ENCODE measurements at regions not wholly inside any gene's neighbourhood (a gene's known extent, or its start where the extent isn't known, plus 50 kb on each side); places are given as distances from the start of the nearest gene placed in this dataset.

GRCh38 chr1:82220754-82221153 lies 420.0 kb downstream of the ADGRL2 start:
- no peak for DNase-seq

- DNase-seq: no peak
Measured at GRCh38 chr1:82219841-82220240, 419.1 kb downstream of the ADGRL2 start.

- no peak for DNase-seq
Measured at GRCh38 chr1:82218846-82219245, 418.1 kb downstream of the ADGRL2 start.

GRCh38 chr1:82215853-82216175 lies 415.1 kb downstream of the ADGRL2 start:
- no peak for DNase-seq

- DNase-seq: no peak
Measured at GRCh38 chr1:82215056-82215852, 414.5 kb downstream of the ADGRL2 start.

- no peak for DNase-seq
Measured at GRCh38 chr1:82214606-82215005, 413.9 kb downstream of the ADGRL2 start.

- DNase-seq: no peak
Measured at GRCh38 chr1:82197606-82198005, 396.9 kb downstream of the ADGRL2 start.

- DNase-seq: no peak
Measured at GRCh38 chr1:82195245-82195644, 394.5 kb downstream of the ADGRL2 start.

GRCh38 chr1:82185084-82185483 lies 384.4 kb downstream of the ADGRL2 start:
- no peak for DNase-seq

- no peak for DNase-seq
Measured at GRCh38 chr1:82181846-82182245, 381.1 kb downstream of the ADGRL2 start.

- no peak for DNase-seq
Measured at GRCh38 chr1:82179131-82179530, 378.4 kb downstream of the ADGRL2 start.

GRCh38 chr1:82177192-82177591 lies 376.5 kb downstream of the ADGRL2 start:
- DNase-seq: no peak

GRCh38 chr1:82171955-82172354 lies 371.2 kb downstream of the ADGRL2 start:
- DNase-seq: no peak

GRCh38 chr1:82168482-82168881 lies 367.7 kb downstream of the ADGRL2 start:
- no peak for DNase-seq

GRCh38 chr1:82165304-82165703 lies 364.6 kb downstream of the ADGRL2 start:
- no peak for DNase-seq

- DNase-seq: no peak
Measured at GRCh38 chr1:82162486-82163420, 362.0 kb downstream of the ADGRL2 start.

- DNase-seq: no peak
Measured at GRCh38 chr1:82161700-82162141, 361.0 kb downstream of the ADGRL2 start.

GRCh38 chr1:82160903-82161302 lies 360.2 kb downstream of the ADGRL2 start:
- no peak for DNase-seq

GRCh38 chr1:82160036-82160435 lies 359.3 kb downstream of the ADGRL2 start:
- DNase-seq: no peak

- DNase-seq: no peak
Measured at GRCh38 chr1:82158981-82159380, 358.2 kb downstream of the ADGRL2 start.

- DNase-seq: no peak
Measured at GRCh38 chr1:82154219-82154970, 353.7 kb downstream of the ADGRL2 start.

- DNase-seq: no peak
Measured at GRCh38 chr1:82153752-82154151, 353.0 kb downstream of the ADGRL2 start.

GRCh38 chr1:82153272-82153629 lies 352.5 kb downstream of the ADGRL2 start:
- DNase-seq: no peak
